GM12875 (cell line): ENCODE measurements at regions not wholly inside any gene's neighbourhood (a gene's known extent, or its start where the extent isn't known, plus 50 kb on each side); places are given as distances from the start of the nearest gene placed in this dataset.
A peak's percentile ranks its signal among the peaks of the same experiment; 100 is the strongest.

Source experiments
- H3K4me3 ChIP-seq: one replicate; pipeline ENCODE4 v1.5.1; 2011; ENCODE audit warnings: low read depth, low read length, control low read depth
- CTCF ChIP-seq: IDR thresholded peaks from 2 replicates; pipeline ENCODE4 v1.5.1; 2011; ENCODE audit warnings: low read depth, mild to moderate bottlenecking, control low read depth, inconsistent platforms, low read length, moderate library complexity, borderline replicate concordance; ENCODE audit not compliant: insufficient read depth

GRCh38 chr18:67219821-67220220 lies 296.7 kb downstream of the DSEL start:
- TF ChIP-seq CTCF: no peak
- no peak overlapping the region for H3K4me3 ChIP-seq

GRCh38 chr18:67218556-67218955 lies 298.0 kb downstream of the DSEL start:
- TF ChIP-seq CTCF: no peak
- H3K4me3 ChIP-seq: no peak overlapping the region

GRCh38 chr18:67217551-67218166 lies 298.9 kb downstream of the DSEL start:
- H3K4me3 ChIP-seq: no peak overlapping the region
- peak; percentile 35; the same call in 1 of the 2 replicates for TF ChIP-seq CTCF

- no peak for TF ChIP-seq CTCF
These were observed 299.7 kb downstream of the DSEL start for GRCh38 chr18:67216846-67217245.

GRCh38 chr18:67215686-67216085 lies 300.8 kb downstream of the DSEL start:
- no peak overlapping the region for H3K4me3 ChIP-seq
- no peak for TF ChIP-seq CTCF

More at GRCh38 chr18:67216846-67217245, 299.7 kb downstream of the DSEL start:
- no peak overlapping the region for H3K4me3 ChIP-seq

GRCh38 chr18:67211646-67212045 lies 304.9 kb downstream of the DSEL start:
- H3K4me3 ChIP-seq: no peak overlapping the region
- no peak for TF ChIP-seq CTCF

GRCh38 chr18:67200665-67201064 lies 315.9 kb downstream of the DSEL start:
- no peak overlapping the region for H3K4me3 ChIP-seq
- no peak for TF ChIP-seq CTCF
